Central memory CD4-positive, alpha-beta T cell (primary cell): ENCODE measurements at regions not wholly inside any gene's neighbourhood (a gene's known extent, or its start where the extent isn't known, plus 50 kb on each side); places are given as distances from the start of the nearest gene placed in this dataset.
"Not testable (repeated sequence)": the region's sequence is repeated elsewhere in the genome, so short reads cannot be mapped to it uniquely, and the experiment has no call there.

ENCODE experiments used
- DNase-seq: peaks from one replicate; pipeline ENCODE4 v3.0.0; 2022

- no peak for DNase-seq
Observed at GRCh38 chr2:190742431-190742830, 93.5 kb downstream of the NAB1 start.

DNA sequence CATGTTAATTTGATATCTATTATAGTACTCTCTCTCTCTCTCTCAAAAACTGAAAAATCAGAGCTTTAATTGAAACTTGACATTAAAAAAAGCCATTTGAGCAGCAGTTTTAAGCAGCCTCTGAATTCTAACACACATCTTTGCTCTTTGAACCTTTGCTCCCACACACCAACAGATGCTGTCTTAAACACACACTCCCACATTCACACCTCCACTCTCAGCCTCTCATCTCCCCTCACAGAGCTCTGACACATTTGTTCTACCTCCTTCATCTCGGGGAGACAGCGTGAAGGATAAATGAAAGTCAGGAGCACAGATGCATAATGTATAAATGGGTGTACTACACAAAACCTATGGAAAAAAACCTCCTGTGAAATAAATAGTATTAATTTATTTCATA is 95.2 kb downstream of the NAB1 start:
- DNase-seq = no peak

DNA sequence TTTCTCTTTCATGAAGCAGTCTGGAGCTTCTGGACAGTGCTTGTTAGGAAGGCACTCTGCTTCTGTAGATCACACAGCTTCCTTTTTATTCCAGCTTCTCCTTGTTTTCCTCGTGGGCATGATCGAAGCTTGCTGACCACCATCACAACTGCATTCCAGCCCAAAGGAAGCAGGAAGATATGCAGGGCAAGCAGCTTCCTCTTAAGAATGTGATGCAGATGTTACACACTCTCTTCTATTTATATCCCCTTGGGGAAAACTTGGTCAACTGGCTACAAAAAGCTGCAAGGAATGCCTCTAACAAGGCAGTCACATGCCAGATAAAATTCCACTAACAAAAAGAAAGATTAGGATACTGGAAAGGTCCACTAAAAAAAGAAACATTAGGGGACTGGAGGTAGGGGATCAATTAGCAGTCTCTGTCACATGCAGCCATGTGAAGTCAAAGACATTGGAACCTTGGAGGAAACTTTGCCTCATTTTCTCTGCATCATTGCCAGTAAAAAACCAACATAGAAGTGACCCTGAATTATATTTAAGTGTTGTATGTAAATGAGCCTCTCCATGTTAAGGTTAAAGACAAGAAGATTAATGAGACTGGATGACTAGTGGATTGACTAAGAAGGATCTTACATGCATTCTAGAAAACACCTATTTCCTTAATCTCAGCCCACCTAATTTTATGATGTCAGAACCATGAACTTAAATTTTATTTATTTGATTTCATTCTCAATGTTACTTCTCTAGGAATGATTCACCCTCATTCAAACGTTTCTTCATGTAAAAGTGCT is 98.3 kb downstream of the NAB1 start:
- DNase-seq = no peak

- DNase-seq = no peak
Observed at GRCh38 chr2:190748966-190749365, 100.1 kb downstream of the NAB1 start.

DNA sequence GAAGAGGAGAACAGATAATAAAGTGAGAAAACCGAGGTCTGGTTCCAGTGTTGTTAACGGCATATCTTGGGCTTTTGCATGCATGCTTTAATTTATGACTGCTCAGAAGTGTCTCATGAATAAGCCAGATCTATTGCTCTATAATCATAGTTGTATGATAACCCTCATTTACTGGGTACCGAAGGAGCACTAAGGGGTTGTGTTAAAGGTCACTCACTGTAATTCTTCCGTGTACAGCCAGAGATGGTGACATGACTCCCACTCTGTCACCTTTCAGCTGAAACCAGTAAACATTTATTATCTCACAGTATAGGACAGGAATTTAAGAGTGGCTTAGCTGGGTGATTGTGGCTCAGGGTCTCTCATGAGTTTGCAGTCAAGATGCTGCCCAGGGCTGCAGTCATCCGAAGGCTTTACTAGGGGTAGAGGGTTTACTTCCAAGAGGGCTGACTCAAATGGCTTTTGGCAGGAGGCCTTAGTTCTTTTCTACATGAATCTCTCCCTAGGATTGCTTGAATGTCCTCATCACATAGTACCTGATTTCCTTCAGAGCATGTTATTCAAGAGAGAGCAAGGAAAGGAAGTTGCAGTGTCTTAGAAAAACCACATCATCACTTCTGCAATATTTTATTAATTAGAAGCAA is 107.0 kb downstream of the NAB1 start:
- no peak for DNase-seq

DNA sequence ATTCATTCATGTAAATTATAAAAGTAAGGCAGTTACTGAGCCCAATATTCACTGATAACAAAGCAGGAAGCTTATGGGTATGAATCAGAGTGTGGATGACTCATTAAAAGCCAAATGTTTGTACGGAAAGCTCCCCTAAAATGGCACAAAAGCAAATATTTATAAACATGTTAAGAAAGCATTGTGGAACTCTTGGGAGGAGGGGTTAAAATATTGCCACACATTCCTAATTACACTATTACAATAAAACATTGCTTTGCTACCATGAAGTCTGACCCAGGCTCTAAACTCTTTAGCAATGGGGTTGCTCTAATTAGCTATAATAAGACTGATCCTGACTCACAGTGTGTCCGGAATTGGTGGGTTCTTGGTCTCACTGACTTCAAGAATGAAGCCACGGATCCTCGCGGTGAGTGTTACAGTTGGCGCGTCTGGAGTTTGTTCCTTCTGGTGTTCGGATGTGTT is 110.9 kb downstream of the NAB1 start:
- DNase-seq = no peak

GRCh38 chr2:190760353-190761150 is 111.7 kb downstream of the NAB1 start:
- DNase-seq = not testable (repeated sequence)

- not testable (repeated sequence) for DNase-seq
Observed at GRCh38 chr2:190761216-190761615, 112.3 kb downstream of the NAB1 start.

DNA sequence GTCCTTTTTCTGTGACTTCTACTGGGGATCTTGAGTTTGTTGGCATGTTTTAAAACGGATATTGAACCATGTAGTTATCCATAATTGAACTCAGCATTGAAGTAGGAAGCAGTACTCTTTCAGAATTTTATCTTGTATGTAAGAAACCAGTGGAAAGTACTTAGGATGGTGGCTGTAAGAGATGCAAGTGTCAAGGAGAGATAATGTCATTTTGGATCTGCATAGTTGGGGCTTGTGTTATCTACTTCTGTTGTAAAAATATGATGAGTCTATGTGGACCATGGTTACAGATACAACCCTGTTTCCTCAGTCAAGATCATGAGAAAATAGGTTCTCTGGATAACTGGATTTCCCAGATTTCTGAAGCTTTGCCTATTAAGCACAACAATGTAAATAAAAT is 113.7 kb downstream of the NAB1 start:
- DNase-seq = no peak

DNA sequence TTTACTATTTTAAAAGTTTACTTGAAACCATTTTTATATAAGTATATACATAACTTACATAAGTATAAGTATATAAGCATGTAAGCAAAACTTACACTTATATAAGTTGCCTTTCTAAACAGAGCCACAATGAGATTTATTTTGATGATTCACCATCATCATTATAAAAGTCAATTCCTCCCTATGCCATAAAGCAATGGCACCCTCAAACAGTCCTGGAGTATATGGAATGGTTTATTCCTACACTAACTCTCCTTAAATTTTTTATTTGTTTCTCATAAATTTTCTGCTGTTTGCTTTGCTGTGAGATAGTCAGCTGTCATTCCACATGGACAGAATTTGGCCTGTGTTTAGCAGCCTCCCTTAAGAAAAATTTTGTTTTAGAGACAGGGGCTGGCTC is 114.2 kb downstream of the NAB1 start:
- no peak for DNase-seq

DNA sequence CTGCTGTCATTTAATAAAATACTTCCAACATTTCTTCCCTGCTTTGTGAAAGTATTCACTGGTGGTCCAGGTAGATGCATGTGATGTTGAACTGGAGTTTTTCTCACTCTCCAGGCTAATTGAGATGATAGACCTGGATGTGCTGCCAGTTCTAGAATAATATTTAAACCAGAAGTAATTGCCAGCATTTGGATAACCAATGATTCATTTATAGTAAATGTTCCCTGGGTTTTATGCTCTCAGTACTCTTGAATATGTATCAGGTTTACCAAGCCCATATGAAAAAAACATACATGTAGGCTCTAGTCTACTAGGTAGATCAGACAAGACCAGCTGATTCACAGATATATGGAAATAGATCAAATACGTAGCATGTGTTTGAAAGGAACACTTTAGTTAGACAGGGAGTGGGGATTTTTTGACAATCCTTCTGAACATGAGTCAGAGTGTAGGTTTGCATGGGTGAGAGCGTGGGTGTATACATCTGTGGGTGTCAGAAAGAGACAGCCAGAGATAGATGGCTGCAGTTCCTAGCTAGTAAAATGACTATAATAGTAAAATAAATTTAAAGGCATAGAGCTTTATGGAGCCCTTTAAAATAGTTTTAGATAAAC is 115.1 kb downstream of the NAB1 start:
- DNase-seq = no peak

DNA sequence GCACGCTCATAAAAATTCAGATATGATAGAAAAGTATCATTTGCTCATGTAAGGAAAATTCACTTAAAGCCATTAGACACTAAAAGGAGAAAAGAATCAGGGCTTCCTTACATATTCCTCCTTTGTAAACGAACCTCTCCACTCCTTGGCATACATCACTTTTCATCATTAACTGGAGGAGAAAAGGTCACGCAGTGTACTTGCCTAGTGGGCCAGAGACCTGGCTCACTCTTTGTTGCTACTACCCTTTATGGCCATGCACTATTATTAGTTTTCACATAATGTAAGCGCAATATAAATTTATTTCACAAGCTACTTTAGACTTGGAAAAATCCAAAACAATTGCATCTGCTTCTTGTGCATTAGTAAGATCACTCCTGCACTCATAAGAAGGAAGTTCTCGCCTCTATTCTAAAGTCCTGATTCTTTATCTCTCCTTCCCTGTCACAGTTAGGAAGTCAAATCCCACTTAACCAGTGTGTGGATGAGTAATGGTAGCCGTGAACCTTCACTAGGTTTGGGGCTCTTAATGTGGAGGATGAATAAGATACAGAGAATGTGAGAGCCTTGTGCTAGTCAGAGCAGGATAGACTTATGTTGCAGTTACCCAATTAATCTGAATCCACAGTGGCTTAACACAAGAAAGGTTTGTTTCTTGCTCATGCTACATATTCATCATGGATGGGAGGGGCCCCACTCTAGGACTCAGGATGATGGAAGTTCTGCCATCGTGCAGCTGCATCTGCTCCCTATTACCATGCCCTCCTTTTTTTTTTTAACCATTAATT is 115.0 kb upstream of the GLS start:
- DNase-seq = no peak

DNA sequence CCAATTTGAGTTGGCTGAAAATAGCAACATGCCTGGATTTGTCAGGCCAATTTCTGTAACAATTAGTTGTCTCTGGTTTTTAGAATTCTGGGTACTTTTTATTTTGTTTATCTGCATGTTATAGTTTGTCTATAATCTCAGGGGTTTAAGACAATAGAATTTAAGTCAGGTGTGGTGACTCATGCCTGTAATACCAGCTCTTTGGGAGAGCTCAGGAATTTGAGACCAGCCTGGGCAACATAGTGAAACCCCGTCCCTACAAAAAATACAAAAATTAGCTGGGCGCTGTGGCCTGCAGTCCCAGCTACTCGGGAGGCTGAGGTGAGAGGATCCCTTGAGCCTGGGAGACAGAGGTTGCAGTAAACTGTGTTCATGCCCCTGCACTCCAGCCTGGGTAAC is 114.4 kb upstream of the GLS start:
- DNase-seq = no peak

DNA sequence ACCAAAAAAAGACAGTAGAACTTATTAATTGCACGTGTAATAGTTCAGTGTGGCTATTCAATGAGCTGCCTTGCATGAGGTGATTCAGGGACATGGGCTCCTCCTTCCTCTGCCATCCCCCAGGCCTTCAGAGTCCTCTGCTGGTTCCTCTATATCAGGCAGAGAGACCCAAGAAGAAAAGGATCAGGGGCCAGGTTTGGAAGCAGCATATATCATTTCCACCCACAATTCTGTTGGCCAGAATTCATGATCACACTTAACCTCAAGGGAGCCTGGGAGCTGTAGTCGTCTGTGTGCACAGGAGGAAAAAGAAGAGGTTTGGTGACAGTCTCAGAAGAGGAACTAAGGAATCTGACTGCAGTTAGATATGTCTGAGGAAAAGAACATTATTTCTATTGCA is 114.0 kb upstream of the GLS start:
- no peak for DNase-seq

DNA sequence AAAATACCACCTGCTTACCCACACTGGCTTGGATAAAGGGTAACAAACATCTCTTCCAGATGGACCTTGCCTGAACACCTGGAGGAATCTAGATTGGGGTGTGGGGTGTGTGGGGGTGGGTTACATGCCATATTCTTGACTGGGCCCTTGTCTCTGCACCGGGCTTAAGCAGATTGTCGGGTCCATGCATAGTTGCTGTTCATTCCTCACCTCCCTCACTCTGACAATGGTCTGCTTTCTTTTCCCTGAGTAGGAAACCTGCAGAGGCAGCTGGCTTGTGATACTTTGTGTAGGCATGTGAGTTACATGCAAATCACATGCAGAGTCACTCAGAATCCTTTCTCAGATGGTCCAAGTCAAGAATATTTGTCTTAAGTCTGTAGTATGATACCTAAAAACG is 112.8 kb upstream of the GLS start:
- DNase-seq = no peak

- DNase-seq = no peak
Observed at GRCh38 chr2:190769258-190769657, 111.4 kb upstream of the GLS start.

GRCh38 chr2:190771726-190772125 is 108.9 kb upstream of the GLS start:
- DNase-seq = no peak

DNA sequence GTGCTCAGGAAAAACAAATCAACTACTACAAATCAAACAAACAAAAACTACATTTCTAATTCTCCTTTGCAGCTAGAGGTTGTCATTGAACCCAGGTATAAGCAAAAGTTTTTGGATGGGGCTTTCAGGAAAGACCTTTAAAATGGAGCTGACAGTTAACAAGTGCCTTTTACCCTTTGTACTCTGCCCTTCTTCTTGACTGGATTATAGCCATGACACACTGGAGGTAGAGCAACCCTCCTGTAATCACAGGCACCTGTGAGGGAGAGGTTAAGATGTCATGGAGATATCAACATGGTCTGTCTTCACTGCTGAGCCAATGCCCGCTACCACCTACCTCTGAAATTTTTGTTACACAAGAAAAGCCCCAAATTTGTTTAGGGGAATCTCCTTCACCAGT is 100.0 kb upstream of the GLS start:
- DNase-seq = no peak

DNA sequence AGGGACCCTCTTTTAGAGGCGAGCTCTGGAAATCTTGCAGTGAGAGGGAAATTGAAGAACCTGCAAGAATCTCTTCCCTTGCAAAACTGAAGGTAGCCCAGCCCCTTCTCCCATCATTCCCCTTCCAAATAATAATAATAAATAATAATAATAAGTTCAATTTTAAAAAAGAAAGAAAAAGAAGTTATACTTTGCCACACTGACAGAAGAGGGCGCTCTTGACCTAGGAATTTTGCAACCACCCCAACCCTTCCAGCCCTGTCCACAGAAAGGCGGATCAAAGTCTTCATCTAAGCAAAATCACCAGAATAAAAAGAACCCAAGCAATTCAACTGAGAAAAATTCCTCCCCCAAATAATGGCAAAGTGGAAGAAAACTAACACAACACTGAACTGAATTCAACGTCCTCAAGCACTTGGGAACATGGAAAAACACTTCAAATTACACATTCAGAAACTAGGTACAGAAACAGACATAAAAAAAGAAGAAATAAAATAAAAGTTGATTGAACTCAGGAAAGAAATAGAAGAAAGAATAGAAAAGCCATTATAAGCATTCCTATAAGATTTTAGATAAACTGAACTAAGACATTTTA is 98.9 kb upstream of the GLS start:
- DNase-seq = peak; percentile 36

DNA sequence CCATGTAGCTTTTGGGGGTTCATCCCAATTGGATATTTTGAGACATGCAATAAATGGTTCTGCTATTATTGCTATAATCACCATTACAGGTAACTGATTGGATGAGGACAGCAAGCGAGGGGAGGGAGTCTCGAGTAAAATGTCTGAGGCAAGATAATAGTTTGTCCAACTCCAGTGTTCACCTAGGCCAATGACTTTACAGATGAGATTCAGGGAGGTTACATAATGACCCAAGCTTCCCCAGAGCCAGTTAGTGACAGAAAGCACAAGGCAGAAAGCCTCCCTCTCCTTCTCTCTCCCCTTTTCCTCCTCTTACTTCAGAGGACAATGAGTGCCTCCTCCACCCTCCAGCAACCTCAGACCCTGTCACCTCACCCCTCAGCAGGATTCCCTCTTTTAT is 98.4 kb upstream of the GLS start:
- no peak for DNase-seq

- no peak for DNase-seq
Observed at GRCh38 chr2:190783513-190784263, 96.9 kb upstream of the GLS start.
